ENCODE measurements at regions not wholly inside any gene's neighbourhood (a gene's known extent, or its start where the extent isn't known, plus 50 kb on each side); places are given as distances from the start of the nearest gene placed in this dataset.

GRCh38 chr9:79507801-79508200 is 64.0 kb upstream of the TLE4 start:
- no peak for DNase-seq
- Histone ChIP-seq H3K4me2 (ENCODE audit: unreplicated experiment) (no peak overlapping the region), H3K4me3 (no peak overlapping the region), H3K79me2 (ENCODE audit: insufficient read depth) (no peaks in the 10 kb centered on the region), H2AFZ (no peak overlapping the region), H3K9me2 (ENCODE audit: insufficient read depth) (no peaks in the 10 kb centered on the region), H3K27ac (no peak overlapping the region), H3K9ac (no peak overlapping the region), H3K4me1 (ENCODE audit: insufficient read depth) (no peaks in the 10 kb centered on the region), H3K9me3 (ENCODE audit: low read depth) (no peaks in the 10 kb centered on the region), H3F3A (ENCODE audit: insufficient read depth) (no peaks in the 10 kb centered on the region), H4K20me1 (ENCODE audit: insufficient read depth) (no peaks in the 10 kb centered on the region), H3K36me3 (ENCODE audit: low read depth) (no peaks in the 10 kb centered on the region), H3K27me3 (replicated peaks; ENCODE audit: insufficient read depth) (peaks cover 8% of the 10 kb centered on the region; the same call in 1 of the 2 replicates)
- WGBS, 2 experiments (ENCODE audit: low coverage in 1 of 2, low lambda C conversion rate in 2 of 2, missing lambda C conversion rate in 2 of 2) = 35 to 39% methylated on average over 4 of the region's 4 CpGs
- in situ Hi-C loops (cut with MboI) = no loop called here
- TF ChIP-seq EZH2 (IDR thresholded peaks at IDR 0.05; ENCODE audit: insufficient read depth, poor library complexity, severe bottlenecking) (no peak), EZH2phosphoT487 (IDR thresholded peaks at IDR 0.05; ENCODE audit: insufficient read depth, low read depth) (no peak)

GRCh38 chr9:79512251-79512650 is 59.5 kb upstream of the TLE4 start:
- Histone ChIP-seq H3K9me3 (ENCODE audit: low read depth) (no peaks in the 10 kb centered on the region), H3K27me3 (replicated peaks; ENCODE audit: insufficient read depth) (peaks cover 5% of the 10 kb centered on the region; the same call in 1 of the 2 replicates), H2AFZ (no peak overlapping the region), H3K9ac (no peak overlapping the region), H3K4me2 (ENCODE audit: unreplicated experiment) (no peak overlapping the region), H3K4me3 (no peak overlapping the region), H3K9me2 (ENCODE audit: insufficient read depth) (no peaks in the 10 kb centered on the region), H3K27ac (no peak overlapping the region), H3K4me1 (ENCODE audit: insufficient read depth) (no peaks in the 10 kb centered on the region), H4K20me1 (ENCODE audit: insufficient read depth) (no peaks in the 10 kb centered on the region), H3K79me2 (ENCODE audit: insufficient read depth) (no peaks in the 10 kb centered on the region), H3F3A (ENCODE audit: insufficient read depth) (no peaks in the 10 kb centered on the region), H3K36me3 (ENCODE audit: low read depth) (no peaks in the 10 kb centered on the region)
- DNase-seq = no peak
- WGBS, 2 experiments (ENCODE audit: low coverage in 1 of 2, low lambda C conversion rate in 2 of 2, missing lambda C conversion rate in 2 of 2) = 55% methylated on average over 4 of the region's 4 CpGs
- TF ChIP-seq EZH2phosphoT487 (IDR thresholded peaks at IDR 0.05; ENCODE audit: insufficient read depth, low read depth) (no peak), EZH2 (IDR thresholded peaks at IDR 0.05; ENCODE audit: insufficient read depth, poor library complexity, severe bottlenecking) (no peak)
- in situ Hi-C loops (cut with MboI) = no loop called here

All from GM23248 (cell line).